ENCODE measurements at regions not wholly inside any gene's neighbourhood (a gene's known extent, or its start where the extent isn't known, plus 50 kb on each side); places are given as distances from the start of the nearest gene placed in this dataset.

GRCh38 chr15:61476741-61477140 lies 247.6 kb upstream of the RORA start:
- TF ChIP-seq CTCF (IDR thresholded peaks at IDR 0.05; ENCODE audit: insufficient read depth, low read length, severe bottlenecking) = no peak
- H3K4me3 ChIP-seq (ENCODE audit: low read depth, low read length) = no peak overlapping the region
- no peaks in the 10 kb centered on the region for H3K27me3 ChIP-seq (ENCODE audit: control insufficient read depth, insufficient read depth, low read length)
- no peaks in the 10 kb centered on the region for H3K36me3 ChIP-seq (ENCODE audit: control insufficient read depth, insufficient read depth, low read length)
- FAIRE-seq (no peak), DNase-seq (ENCODE audit: low read depth) (no peak)

DNA sequence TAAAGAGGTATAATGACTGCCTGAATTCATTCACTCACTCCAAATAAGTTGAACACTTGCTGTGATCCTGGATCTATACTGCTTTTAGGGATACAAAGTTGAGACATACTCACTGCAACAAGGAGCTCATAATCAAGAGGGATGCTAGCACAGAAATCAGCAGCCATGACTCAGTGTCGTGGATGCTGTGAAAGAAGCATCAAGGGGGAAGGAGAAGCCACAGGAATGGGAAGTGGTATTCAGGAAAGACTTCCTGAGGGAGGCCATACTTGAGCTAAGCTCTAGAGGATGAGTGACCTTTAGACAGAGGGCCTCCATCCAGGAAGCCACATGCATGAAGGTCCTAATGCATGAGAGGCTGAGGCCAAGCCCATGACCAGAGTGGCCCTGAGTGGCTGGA lies 245.7 kb upstream of the RORA start:
- no peaks in the 10 kb centered on the region for H3K27me3 ChIP-seq (ENCODE audit: control insufficient read depth, insufficient read depth, low read length)
- H3K4me3 ChIP-seq (ENCODE audit: low read depth, low read length) = no peak overlapping the region
- H3K36me3 ChIP-seq (ENCODE audit: control insufficient read depth, insufficient read depth, low read length) = no peaks in the 10 kb centered on the region
- FAIRE-seq (peak; percentile 55), DNase-seq (ENCODE audit: low read depth) (no peak)
- TF ChIP-seq CTCF (IDR thresholded peaks at IDR 0.05; ENCODE audit: insufficient read depth, low read length, severe bottlenecking) = no peak

DNA sequence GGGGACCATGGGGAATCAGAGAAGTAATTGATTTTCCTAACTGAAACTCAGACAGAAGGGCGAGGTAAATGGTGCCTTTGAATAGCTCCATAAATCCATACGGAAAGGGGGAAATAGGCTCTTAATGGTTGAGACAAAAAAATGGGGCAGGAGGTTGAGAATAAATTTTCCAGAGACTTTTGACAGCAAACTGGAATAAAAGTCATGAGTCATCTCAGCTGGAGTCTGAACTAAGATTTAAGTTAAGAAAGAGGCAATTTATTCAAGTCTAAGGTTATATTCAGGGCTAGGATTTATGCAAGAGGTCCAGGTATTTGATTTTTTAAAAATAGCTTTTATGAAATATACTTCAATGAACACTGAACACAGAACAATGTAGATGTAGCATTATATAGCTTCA lies 238.7 kb upstream of the RORA start:
- no peaks in the 10 kb centered on the region for H3K27me3 ChIP-seq (ENCODE audit: control insufficient read depth, insufficient read depth, low read length)
- H3K36me3 ChIP-seq (ENCODE audit: control insufficient read depth, insufficient read depth, low read length) = no peaks in the 10 kb centered on the region
- no peak for DNase-seq (ENCODE audit: low read depth)
- FAIRE-seq = no peak
- TF ChIP-seq CTCF (IDR thresholded peaks at IDR 0.05; ENCODE audit: insufficient read depth, low read length, severe bottlenecking) = no peak
- no peak overlapping the region for H3K4me3 ChIP-seq (ENCODE audit: low read depth, low read length)

GRCh38 chr15:61459785-61460707 lies 230.9 kb upstream of the RORA start:
- TF ChIP-seq CTCF (IDR thresholded peaks at IDR 0.05; ENCODE audit: insufficient read depth, low read length, severe bottlenecking) = no peak
- FAIRE-seq (no peak), DNase-seq (ENCODE audit: low read depth) (peak; percentile 35)
- Histone ChIP-seq H3K27me3 (ENCODE audit: control insufficient read depth, insufficient read depth, low read length) (no peaks in the 10 kb centered on the region), H3K36me3 (ENCODE audit: control insufficient read depth, insufficient read depth, low read length) (no peaks in the 10 kb centered on the region), H3K4me3 (ENCODE audit: low read depth, low read length) (no peak overlapping the region)

GRCh38 chr15:61457050-61457733 lies 228.1 kb upstream of the RORA start:
- no peak overlapping the region for H3K4me3 ChIP-seq (ENCODE audit: low read depth, low read length)
- DNase-seq (ENCODE audit: low read depth) (no peak), FAIRE-seq (no peak)
- no peaks in the 10 kb centered on the region for H3K27me3 ChIP-seq (ENCODE audit: control insufficient read depth, insufficient read depth, low read length)
- no peaks in the 10 kb centered on the region for H3K36me3 ChIP-seq (ENCODE audit: control insufficient read depth, insufficient read depth, low read length)
- no peak for TF ChIP-seq CTCF (IDR thresholded peaks at IDR 0.05; ENCODE audit: insufficient read depth, low read length, severe bottlenecking)

Measured in bronchial epithelial cell (primary cell).